CD4-positive, alpha-beta T cell treated with Interleukin-15 for 1 hour (primary cell): ENCODE measurements at regions not wholly inside any gene's neighbourhood (a gene's known extent, or its start where the extent isn't known, plus 50 kb on each side); places are given as distances from the start of the nearest gene placed in this dataset.

Experiments
- DNase-seq: peaks from one replicate; pipeline ENCODE4 v3.0.0-alpha.2; 2020

GRCh38 chr13:33763021-33763420, 54.9 kb upstream of the RFC3 start:
- DNase-seq = no peak

- no peak for DNase-seq
These were observed 53.2 kb upstream of the RFC3 start for GRCh38 chr13:33764716-33765115.

GRCh38 chr13:33766329-33767123, 51.4 kb upstream of the RFC3 start:
- DNase-seq = no peak

- DNase-seq = no peak
These were observed 50.8 kb upstream of the RFC3 start for GRCh38 chr13:33767140-33767539.
